ENCODE measurements at regions not wholly inside any gene's neighbourhood (a gene's known extent, or its start where the extent isn't known, plus 50 kb on each side); places are given as distances from the start of the nearest gene placed in this dataset.

DNA sequence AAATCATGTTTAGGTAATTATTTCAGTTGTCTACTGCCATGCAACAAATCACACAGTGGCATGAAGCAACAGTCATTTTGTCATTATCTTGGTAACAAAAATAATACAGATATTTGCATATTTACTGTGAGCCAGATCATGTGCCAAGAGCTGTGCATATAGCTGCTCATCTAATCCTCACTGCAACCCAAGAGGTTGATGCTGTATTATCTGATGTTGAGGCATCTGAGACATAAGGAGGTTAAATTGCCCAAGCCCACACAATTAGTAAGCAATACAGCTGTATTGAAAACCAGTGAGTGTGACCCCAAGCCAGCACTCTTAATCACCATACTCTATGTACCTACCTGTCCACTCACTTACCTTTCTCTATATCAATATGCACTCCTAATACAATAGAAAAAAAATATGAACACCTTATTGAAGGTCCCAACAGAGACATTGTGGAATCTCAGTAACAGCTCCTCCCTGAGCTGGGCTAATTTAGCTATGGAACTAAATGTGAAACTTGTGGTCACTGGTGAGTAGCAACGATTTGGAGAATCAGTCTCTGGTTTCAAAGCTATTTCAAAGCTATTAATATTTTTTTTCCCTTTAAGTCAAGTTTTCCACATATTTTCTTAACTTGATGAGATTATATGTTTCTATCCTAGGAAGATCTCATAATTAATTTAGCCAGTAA is 185.2 kb downstream of the KLF12 start:
- Histone ChIP-seq H3K4me1 (peaks cover 8% of the 10 kb centered on the region), H3K27ac (no peak overlapping the region), H3K9me3 (no peaks in the 10 kb centered on the region), H3K27me3 (ENCODE audit: insufficient read depth in 3 of 3, low read length in 2 of 3) (no peaks in the 10 kb centered on the region), H3K4me3 (no peak overlapping the region), H3K36me3 (ENCODE audit: insufficient read depth in 1 of 2, low read depth in 1 of 2) (no peaks in the 10 kb centered on the region)
- intact Hi-C loops (cut with DNase I): loop anchor here in 1 of 2 donors (5.0 kb wide), 1 partner anchor 338 kb away; no protein-coding TSS in a partner anchor
- ATAC-seq (no peak), DNase-seq (no peak)
- WGBS, 3 donors: 21 to 40% (median 21%) methylated on average over 1 of the region's 1 CpG
- TF ChIP-seq CTCF (IDR thresholded peaks at IDR 0.05): no peak

DNA sequence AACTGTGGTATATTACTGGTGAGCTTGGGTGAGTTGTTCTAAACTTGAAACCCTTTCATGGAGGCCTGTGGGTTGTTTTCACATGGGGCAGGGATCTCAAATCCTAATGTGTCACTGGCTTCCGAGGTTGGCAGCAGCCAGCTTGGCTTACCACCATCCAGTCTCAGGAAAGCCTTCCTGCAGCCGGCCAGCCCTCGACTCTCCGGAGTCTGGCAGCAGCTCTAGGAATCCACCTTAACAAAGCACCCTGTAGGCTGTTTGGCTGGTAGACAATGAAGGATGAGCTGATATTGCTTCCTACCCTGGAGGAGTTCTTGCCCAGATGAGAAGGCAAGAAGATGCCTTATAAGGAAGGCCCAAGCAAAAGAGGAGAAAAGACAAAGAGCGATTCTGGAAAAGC is 188.3 kb downstream of the KLF12 start:
- intact Hi-C loops (cut with DNase I): loop anchor here in 1 of 2 donors (5.0 kb wide), 1 partner anchor 341 kb away; no protein-coding TSS in a partner anchor
- Histone ChIP-seq H3K36me3 (ENCODE audit: insufficient read depth in 1 of 2, low read depth in 1 of 2) (no peaks in the 10 kb centered on the region), H3K27ac (peak overlapping the region; percentile 46), H3K4me1 (peaks cover 8% of the 10 kb centered on the region), H3K4me3 (no peak overlapping the region), H3K27me3 (ENCODE audit: insufficient read depth in 3 of 3, low read length in 2 of 3) (no peaks in the 10 kb centered on the region), H3K9me3 (no peaks in the 10 kb centered on the region)
- WGBS, 3 donors: 26 to 35% (median 33%) methylated on average over 5 of the region's 5 CpGs
- ATAC-seq: peak; percentile 75 to 94 (median 89)
- DNase-seq: peak; percentile 31 to 77
- no peak for TF ChIP-seq CTCF (IDR thresholded peaks at IDR 0.05)

- peaks cover 8% of the 10 kb centered on the region for H3K4me1 ChIP-seq
- H3K27ac ChIP-seq: peak overlapping the region; percentile 46
- H3K36me3 ChIP-seq (ENCODE audit: insufficient read depth in 1 of 2, low read depth in 1 of 2): no peaks in the 10 kb centered on the region
- peak in 1 of 4 donors; percentile 17 for ATAC-seq
- no peak overlapping the region for H3K4me3 ChIP-seq
- WGBS, 3 donors: 45 to 60% (median 46%) methylated on average over 3 of the region's 3 CpGs
- H3K9me3 ChIP-seq: no peaks in the 10 kb centered on the region
- H3K27me3 ChIP-seq (ENCODE audit: insufficient read depth in 3 of 3, low read length in 2 of 3): no peaks in the 10 kb centered on the region
- intact Hi-C loops (cut with DNase I): loop anchor here in 1 of 2 donors (5.0 kb wide), 1 partner anchor 342 kb away; no protein-coding TSS in a partner anchor
- TF ChIP-seq CTCF (IDR thresholded peaks at IDR 0.05): peak; percentile 10
- no peak for DNase-seq
Observed at GRCh38 chr13:73945382-73945781, 188.8 kb downstream of the KLF12 start.

DNA sequence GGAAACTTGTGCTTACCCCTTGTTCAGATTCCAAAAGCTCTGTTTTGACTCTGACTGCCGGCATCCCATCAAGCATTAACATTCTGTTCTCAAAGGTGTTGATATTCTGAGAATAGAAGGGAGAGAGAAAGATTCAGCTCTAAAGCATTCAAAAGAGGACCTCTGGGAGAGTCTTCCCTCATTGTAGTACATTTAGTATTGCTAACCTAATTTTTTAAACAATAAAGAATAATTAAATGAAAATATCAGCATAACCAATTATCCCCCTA is 190.3 kb downstream of the KLF12 start:
- WGBS, 3 donors: 43 to 48% (median 48%) methylated on average over 1 of the region's 1 CpG
- Histone ChIP-seq H3K27ac (no peak overlapping the region), H3K4me3 (no peak overlapping the region), H3K9me3 (no peaks in the 10 kb centered on the region), H3K36me3 (ENCODE audit: insufficient read depth in 1 of 2, low read depth in 1 of 2) (no peaks in the 10 kb centered on the region), H3K27me3 (ENCODE audit: insufficient read depth in 3 of 3, low read length in 2 of 3) (no peaks in the 10 kb centered on the region), H3K4me1 (peaks cover 2% of the 10 kb centered on the region)
- intact Hi-C loops (cut with DNase I): no loop called here
- ATAC-seq (peak in 1 of 4 donors; percentile 33), DNase-seq (no peak)
- TF ChIP-seq CTCF (IDR thresholded peaks at IDR 0.05): no peak
